H1 (cell line): ENCODE measurements at regions not wholly inside any gene's neighbourhood (a gene's known extent, or its start where the extent isn't known, plus 50 kb on each side); places are given as distances from the start of the nearest gene placed in this dataset.

Experiments
- CTCF ChIA-PET: fragments of 300-600 bp; sonication (Branson Sonifier 250); formaldehyde crosslinking; loops from one replicate; lab custom pipeline; 2021; ENCODE audit not compliant: partially characterized antibody; lab: Charles Lee
- POLR2A ChIA-PET: fragments of 300-600 bp; sonication (Branson Sonifier 250); formaldehyde crosslinking; loops from one replicate; lab custom pipeline; 2021; ENCODE audit warnings: inconsistent platforms; ENCODE audit not compliant: partially characterized antibody; lab: Charles Lee
- DNase-seq, 2 experiments: peaks; one replicate each; pipeline versions ENCODE4 v3.0.0 to v3.0.0-alpha.2; 2010 to 2022; ENCODE audit warnings: low spot score in 2 of 2, low read depth in 1 of 2, mixed read lengths in 1 of 2
- FAIRE-seq: peaks from 2 replicates; lab custom pipeline; 2011; peaks lifted over from hg19 to GRCh38; lab: Jason Lieb, UNC
- H2AFZ ChIP-seq: 2 replicates; pipeline ENCODE4 v1.8.1; 2012; ENCODE audit warnings: low read length, inconsistent platforms
- H2AK5ac ChIP-seq: 2 replicates; pipeline ENCODE4 v1.6.1; 2013; ENCODE audit warnings: low read depth, low read length
- H2BK120ac ChIP-seq: replicated peaks from 2 replicates; pipeline ENCODE3; 2013; ENCODE audit warnings: low read depth, low read length, inconsistent platforms
- H2BK12ac ChIP-seq: 2 replicates; pipeline ENCODE4 v1.6.1; 2013; ENCODE audit warnings: low read depth, low read length
- H2BK15ac ChIP-seq: 2 replicates; pipeline ENCODE4 v1.6.1; 2013; ENCODE audit warnings: low read length
- H2BK20ac ChIP-seq: 2 replicates; pipeline ENCODE4 v1.6.1; 2013; ENCODE audit warnings: low read length
- H2BK5ac ChIP-seq: 2 replicates; pipeline ENCODE4 v1.6.1; 2013; ENCODE audit warnings: low read depth, low read length
- H3K14ac ChIP-seq: 2 replicates; pipeline ENCODE4 v1.6.1; 2013; ENCODE audit warnings: inconsistent platforms; ENCODE audit not compliant: insufficient read length
- H3K18ac ChIP-seq: 2 replicates; pipeline ENCODE4 v1.6.1; 2013; ENCODE audit warnings: low read length; ENCODE audit errors: extremely low read depth
- H3K23ac ChIP-seq: 2 replicates; pipeline ENCODE4 v1.6.1; 2013; ENCODE audit warnings: inconsistent platforms; ENCODE audit not compliant: insufficient read length
- H3K23me2 ChIP-seq: 2 replicates; pipeline ENCODE4 v1.6.1; 2013; ENCODE audit warnings: low read depth, low read length
- H3K27ac ChIP-seq: 2 replicates; pipeline ENCODE4 v1.6.1; 2011; ENCODE audit warnings: low read depth, low read length, inconsistent platforms
- H3K27me3 ChIP-seq, 4 experiments: replicated peaks in 1 of 4; 1 replicate in 1 of 4; 2 replicates in 3 of 4; pipeline versions ENCODE4 v1.6.1 to v1.8.1; 2011 to 2013; ENCODE audit warnings: low read length in 3 of 4, mild to moderate bottlenecking in 3 of 4, inconsistent platforms in 2 of 4, mixed read lengths in 2 of 4, moderate library complexity in 1 of 4; ENCODE audit not compliant: control insufficient read depth in 3 of 4, insufficient read depth in 3 of 4; ENCODE audit errors: extremely low read depth in 1 of 4
- H3K36me3 ChIP-seq, 4 experiments: 2 replicates each; pipeline versions ENCODE4 v1.6.1 to v1.8.1; 2011 to 2013; ENCODE audit warnings: mild to moderate bottlenecking in 4 of 4, low read length in 3 of 4, moderate library complexity in 2 of 4, control low read depth in 1 of 4, inconsistent platforms in 1 of 4; ENCODE audit not compliant: insufficient read depth in 4 of 4, control insufficient read depth in 2 of 4
- H3K4ac ChIP-seq: replicated peaks from 2 replicates; pipeline ENCODE3; 2013; ENCODE audit warnings: low read length, low read depth, mixed read lengths, inconsistent platforms; ENCODE audit not compliant: insufficient read length
- H3K4me1 ChIP-seq, 4 experiments: replicated peaks in 1 of 4; 1 replicate in 1 of 4; 2 replicates in 3 of 4; pipeline versions ENCODE4 v1.6.1 to v1.8.1; 2011 to 2013; ENCODE audit warnings: low read length in 3 of 4, inconsistent platforms in 2 of 4, mixed read lengths in 1 of 4; ENCODE audit not compliant: insufficient read depth in 4 of 4, control insufficient read depth in 3 of 4
- H3K4me2 ChIP-seq, 2 experiments: 2 replicates each; pipeline versions ENCODE4 v1.6.1 to v1.8.1; 2011 to 2013; ENCODE audit warnings: low read depth in 2 of 2, low read length in 2 of 2, control low read depth in 1 of 2, inconsistent platforms in 1 of 2, mild to moderate bottlenecking in 1 of 2; ENCODE audit not compliant: insufficient read depth in 1 of 2
- H3K4me3 ChIP-seq, 4 experiments: fragments of 200-600, 300-600 bp in 1 of 4; sonication (generic), shearing (Covaris generic), sonication (Bioruptor Twin) in 1 of 4; 2 replicates each; pipeline versions ENCODE4 v1.5.1 to v1.8.1; 2011 to 2016; ENCODE audit warnings: low read length in 4 of 4, low read depth in 3 of 4, control low read depth in 2 of 4, inconsistent platforms in 2 of 4, mild to moderate bottlenecking in 2 of 4, mixed read lengths in 1 of 4, moderate library complexity in 1 of 4; ENCODE audit not compliant: insufficient read depth in 2 of 4; ENCODE audit errors: extremely low read depth in 1 of 4
- H3K56ac ChIP-seq: replicated peaks from 2 replicates; pipeline ENCODE3; 2013; ENCODE audit warnings: low read depth, mild to moderate bottlenecking, mixed read lengths, low read length, inconsistent platforms; ENCODE audit not compliant: insufficient read length
- H3K79me1 ChIP-seq: 2 replicates; pipeline ENCODE4 v1.6.1; 2013; ENCODE audit warnings: low read depth, low read length, control low read depth
- H3K79me2 ChIP-seq, 2 experiments: 2 replicates each; pipeline versions ENCODE4 v1.6.1 to v1.8.1; 2012 to 2013; ENCODE audit warnings: low read length in 2 of 2, mild to moderate bottlenecking in 2 of 2, inconsistent platforms in 1 of 2; ENCODE audit not compliant: insufficient read depth in 2 of 2, control insufficient read depth in 1 of 2
- H3K9ac ChIP-seq, 4 experiments: replicated peaks in 1 of 4; 1 replicate in 1 of 4; 2 replicates in 3 of 4; pipeline versions ENCODE4 v1.6.1 to v1.8.1; 2011 to 2013; ENCODE audit warnings: low read depth in 3 of 4, low read length in 3 of 4, control low read depth in 2 of 4, mild to moderate bottlenecking in 2 of 4, moderate library complexity in 2 of 4, inconsistent platforms in 1 of 4; ENCODE audit errors: extremely low read depth in 1 of 4
- H3K9me3 ChIP-seq, 2 experiments: 2 replicates each; pipeline versions ENCODE4 v1.6.1 to v1.8.1; 2012 to 2013; ENCODE audit warnings: mild to moderate bottlenecking in 2 of 2, moderate library complexity in 2 of 2, control low read depth in 1 of 2, inconsistent platforms in 1 of 2, low read depth in 1 of 2, low read length in 1 of 2, mixed read lengths in 1 of 2; ENCODE audit not compliant: insufficient read depth in 2 of 2
- H4K20me1 ChIP-seq, 2 experiments: replicated peaks in 1 of 2; 2 replicates each; pipeline versions ENCODE3 to v1.8.1; 2011 to 2013; ENCODE audit warnings: inconsistent platforms in 2 of 2, low read length in 2 of 2, mild to moderate bottlenecking in 1 of 2; ENCODE audit not compliant: insufficient read depth in 2 of 2, control insufficient read depth in 1 of 2
- H4K5ac ChIP-seq: 2 replicates; pipeline ENCODE4 v1.6.1; 2013; ENCODE audit warnings: low read length, low read depth, mixed read lengths, inconsistent platforms; ENCODE audit not compliant: insufficient read length
- H4K8ac ChIP-seq: 2 replicates; pipeline ENCODE4 v1.8.0; 2013; ENCODE audit warnings: mild to moderate bottlenecking, moderate library complexity, low read length, inconsistent platforms; ENCODE audit not compliant: insufficient read depth; ENCODE audit errors: extremely low read depth
- H4K91ac ChIP-seq: replicated peaks from 2 replicates; pipeline ENCODE3; 2013; ENCODE audit warnings: low read length, mixed read lengths, inconsistent platforms; ENCODE audit not compliant: insufficient read length
- ASH2L ChIP-seq: fragments of 200-600, 300-600 bp; sonication (generic); IDR thresholded peaks from one replicate; pipeline ENCODE4 v1.7.1; 2017; ENCODE audit warnings: low read length
- POU5F1 ChIP-seq: IDR thresholded peaks from 2 replicates; pipeline ENCODE4 v1.6.1; 2011; ENCODE audit warnings: low read depth, mild to moderate bottlenecking, low read length, moderate library complexity
- WGBS, 2 experiments: shearing (Covaris generic) in 1 of 2; methylation state at CpG; one replicate each; pipeline versions ENCODE4 v1.1.6 to v1.1.7; 2013 to 2015; ENCODE audit warnings: low lambda C conversion rate in 2 of 2, mixed read lengths in 2 of 2, inconsistent platforms in 1 of 2, low coverage in 1 of 2, missing lambda C conversion rate in 1 of 2; ENCODE audit not compliant: insufficient replicate concordance in 2 of 2, insufficient coverage in 1 of 2, insufficient read length in 1 of 2; ENCODE audit errors: extremely low coverage in 1 of 2, missing lambda C conversion rate in 1 of 2; 5-methylcytosine and 5-hydroxymethylcytosine counted together

- H4K5ac ChIP-seq, result no peak overlapping the region
- H3K36me3 ChIP-seq, result no peaks in the 10 kb centered on the region
- FAIRE-seq (no peak), DNase-seq (no peak)
- WGBS, 2 experiments, result 91% methylated on average over 6 of the region's 6 CpGs; no CpG with 5 or more reads in 1 of the 2 experiments
- H3K27me3 ChIP-seq, result no peaks in the 10 kb centered on the region
- H2BK5ac ChIP-seq, result no peak overlapping the region
- H4K91ac ChIP-seq, result no peak overlapping the region
- peaks cover 0 to 27% (median 0%) of the 10 kb centered on the region in 4 experiments; a peak in 3 of 7 replicates for H3K4me1 ChIP-seq
- no peak overlapping the region for H3K56ac ChIP-seq
- H3K79me1 ChIP-seq, result no peaks in the 10 kb centered on the region
- peak overlapping the region in 1 of 4 experiments; percentile 13; a peak in 1 of 7 replicates for H3K9ac ChIP-seq
- TF ChIP-seq ASH2L (no peak), POU5F1 (no peak)
- H3K23me2 ChIP-seq, result no peaks in the 10 kb centered on the region
- H2AK5ac ChIP-seq, result no peak overlapping the region
- H3K14ac ChIP-seq, result no peak overlapping the region
- no peak overlapping the region for H3K23ac ChIP-seq
- no peak overlapping the region for H2BK12ac ChIP-seq
- H2BK20ac ChIP-seq, result no peak overlapping the region
- no peaks in the 10 kb centered on the region for H3K9me3 ChIP-seq
- no peak overlapping the region for H2BK120ac ChIP-seq
- no peak overlapping the region for H4K8ac ChIP-seq
- H3K27ac ChIP-seq, result no peak overlapping the region
- no peak overlapping the region for H3K18ac ChIP-seq
- no peak overlapping the region; a peak in 1 of 4 replicates for H3K4me2 ChIP-seq
- peaks cover 0 to 2% of the 10 kb centered on the region in 2 experiments for H4K20me1 ChIP-seq
- H3K79me2 ChIP-seq, result peaks cover 0 to 17% of the 10 kb centered on the region in 2 experiments; a peak in 3 of 4 replicates
- POLR2A ChIA-PET, result no interaction called here
- H2AFZ ChIP-seq, result no peak overlapping the region
- no peak overlapping the region for H3K4me3 ChIP-seq
- no peak overlapping the region for H2BK15ac ChIP-seq
- CTCF ChIA-PET, result interaction anchor here (0.7 kb wide), 1 partner anchor 13 kb away, joined by 4 read pairs; no protein-coding TSS in a partner anchor
- H3K4ac ChIP-seq, result no peak overlapping the region
These were observed 188.6 kb downstream of the ETV1 start for GRCh38 chr7:13800694-13801448.
